ENCODE measurements at regions not wholly inside any gene's neighbourhood (a gene's known extent, or its start where the extent isn't known, plus 50 kb on each side); places are given as distances from the start of the nearest gene placed in this dataset.

GRCh38 chrX:109294097-109294814, 187.6 kb downstream of the GUCY2F start:
- ChIA-PET POLR2A (no interaction called here), CTCF (no interaction called here)
- no peak for DNase-seq (ENCODE audit: low read depth)

GRCh38 chrX:109283870-109284269, 198.0 kb downstream of the GUCY2F start:
- Histone ChIP-seq H3K36me3 (ENCODE audit: control insufficient read depth, insufficient read depth, low read length) (no peaks in the 10 kb centered on the region), H3K4me3 (ENCODE audit: low read depth, low read length) (no peak overlapping the region), H3K27me3 (ENCODE audit: control insufficient read depth, insufficient read depth, low read length) (no peaks in the 10 kb centered on the region)
- TF ChIP-seq CTCF (IDR thresholded peaks at IDR 0.05; ENCODE audit: insufficient read depth, low read depth, low read length) = no peak
- no peak for DNase-seq (ENCODE audit: low read depth)
- ChIA-PET POLR2A (no interaction called here), CTCF (no interaction called here)

More at GRCh38 chrX:109294097-109294814, 187.6 kb downstream of the GUCY2F start:
- H3K36me3 ChIP-seq (ENCODE audit: control insufficient read depth, insufficient read depth, low read length) = no peaks in the 10 kb centered on the region
- H3K27me3 ChIP-seq (ENCODE audit: control insufficient read depth, insufficient read depth, low read length) = no peaks in the 10 kb centered on the region
- TF ChIP-seq CTCF (IDR thresholded peaks at IDR 0.05; ENCODE audit: insufficient read depth, low read depth, low read length) = no peak
- H3K4me3 ChIP-seq (ENCODE audit: low read depth, low read length) = no peak overlapping the region

- TF ChIP-seq CTCF (IDR thresholded peaks at IDR 0.05; ENCODE audit: insufficient read depth, low read depth, low read length) = no peak
- ChIA-PET POLR2A (no interaction called here), CTCF (no interaction called here)
- Histone ChIP-seq H3K4me3 (ENCODE audit: low read depth, low read length) (no peak overlapping the region), H3K27me3 (ENCODE audit: control insufficient read depth, insufficient read depth, low read length) (no peaks in the 10 kb centered on the region), H3K36me3 (ENCODE audit: control insufficient read depth, insufficient read depth, low read length) (no peaks in the 10 kb centered on the region)
- DNase-seq (ENCODE audit: low read depth) = no peak
Observed at GRCh38 chrX:109281483-109282275, 200.2 kb downstream of the GUCY2F start.

GRCh38 chrX:109274806-109275205, 207.1 kb downstream of the GUCY2F start:
- TF ChIP-seq CTCF (IDR thresholded peaks at IDR 0.05; ENCODE audit: insufficient read depth, low read depth, low read length) = no peak
- ChIA-PET CTCF (no interaction called here), POLR2A (no interaction called here)
- no peak for DNase-seq (ENCODE audit: low read depth)
- Histone ChIP-seq H3K27me3 (ENCODE audit: control insufficient read depth, insufficient read depth, low read length) (no peaks in the 10 kb centered on the region), H3K36me3 (ENCODE audit: control insufficient read depth, insufficient read depth, low read length) (no peaks in the 10 kb centered on the region), H3K4me3 (ENCODE audit: low read depth, low read length) (no peak overlapping the region)

- ChIA-PET CTCF (no interaction called here), POLR2A (no interaction called here)
- no peak for TF ChIP-seq CTCF (IDR thresholded peaks at IDR 0.05; ENCODE audit: insufficient read depth, low read depth, low read length)
- H3K4me3 ChIP-seq (ENCODE audit: low read depth, low read length) = no peak overlapping the region
- H3K36me3 ChIP-seq (ENCODE audit: control insufficient read depth, insufficient read depth, low read length) = no peaks in the 10 kb centered on the region
- H3K27me3 ChIP-seq (ENCODE audit: control insufficient read depth, insufficient read depth, low read length) = no peaks in the 10 kb centered on the region
- DNase-seq (ENCODE audit: low read depth) = no peak
Observed at GRCh38 chrX:109270580-109271484, 211.1 kb downstream of the GUCY2F start.
